ENCODE measurements at regions not wholly inside any gene's neighbourhood (a gene's known extent, or its start where the extent isn't known, plus 50 kb on each side); places are given as distances from the start of the nearest gene placed in this dataset.
"Not testable (repeated sequence)": the region's sequence is repeated elsewhere in the genome, so short reads cannot be mapped to it uniquely, and the experiment has no call there.

DNA sequence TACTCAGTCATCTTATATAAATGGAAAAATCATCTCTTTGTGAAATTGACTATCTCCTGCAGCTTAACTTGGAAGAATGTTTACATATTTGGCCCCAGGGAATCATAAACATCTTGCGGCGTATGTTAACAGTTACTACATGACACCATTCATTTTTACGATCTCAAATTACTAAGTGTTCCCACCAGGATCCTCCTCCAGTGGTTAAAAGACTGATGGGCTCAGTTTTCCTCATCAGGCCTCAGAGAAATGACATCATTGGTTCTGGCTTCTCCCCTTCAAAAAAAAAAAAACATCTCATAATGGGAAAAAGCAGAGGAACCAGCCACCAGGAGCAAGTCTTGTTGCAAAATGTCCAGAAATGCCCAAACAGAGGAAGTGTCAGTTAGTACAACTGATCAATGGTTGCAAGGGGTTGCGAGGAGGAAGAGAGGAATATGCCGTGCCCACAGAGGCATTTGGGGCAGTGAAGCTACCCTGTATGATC is 70.5 kb upstream of the LIPC start:
- DNase-seq = no peak

DNA sequence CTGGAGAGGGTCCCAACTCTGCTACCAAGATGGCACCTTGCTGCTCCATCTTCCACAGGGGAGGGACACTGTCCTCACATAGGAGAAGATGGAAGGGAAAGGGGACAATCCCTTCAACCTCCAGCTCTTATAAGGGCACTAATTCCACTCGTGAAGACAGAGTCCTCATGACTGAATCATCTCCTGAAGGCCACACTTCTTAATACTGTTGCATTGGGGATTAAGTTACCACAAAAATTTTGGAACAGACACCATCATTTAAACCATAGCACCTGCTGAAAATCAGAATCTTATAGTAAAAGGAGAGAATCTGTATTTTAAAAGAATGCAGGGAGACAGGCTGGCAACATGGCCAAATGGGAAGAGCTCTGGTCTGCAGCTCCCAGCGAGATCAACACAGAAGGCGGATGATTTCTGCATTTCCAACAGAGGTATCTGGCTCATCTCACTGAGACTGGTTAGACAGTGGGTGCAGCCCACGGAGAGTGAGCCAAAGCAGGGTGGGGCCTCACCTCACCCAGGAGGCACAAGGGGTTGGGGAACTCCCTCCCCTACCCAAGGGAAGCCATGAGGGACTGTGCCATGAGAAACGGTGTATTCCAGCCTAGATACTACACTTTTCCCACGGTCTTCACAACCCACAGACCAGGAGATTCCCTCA is 69.4 kb upstream of the LIPC start:
- DNase-seq = no peak

DNA sequence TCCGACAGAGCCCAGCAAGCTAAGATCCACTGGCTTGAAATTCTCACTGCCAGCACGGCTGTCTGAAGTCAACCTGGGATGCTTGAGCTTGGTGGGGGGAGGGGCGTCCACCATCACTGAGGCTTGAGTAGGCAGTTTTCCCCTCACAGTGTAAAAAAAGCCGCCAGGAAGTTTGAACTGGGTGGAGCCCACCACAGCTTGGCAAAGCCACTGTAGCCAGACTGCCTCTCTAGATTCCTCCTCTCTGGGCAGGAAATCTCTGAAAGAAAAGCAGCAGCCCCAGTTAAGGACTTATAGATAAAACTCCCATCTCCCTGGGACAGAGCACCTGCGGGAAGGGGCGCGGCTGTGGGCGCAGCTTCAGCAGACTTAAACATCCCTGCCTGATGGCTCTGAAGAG is 68.7 kb upstream of the LIPC start:
- not testable (repeated sequence) for DNase-seq

- DNase-seq = not testable (repeated sequence)
Measured at GRCh38 chr15:58363673-58364072, 68.1 kb upstream of the LIPC start.

- not testable (repeated sequence) for DNase-seq
Measured at GRCh38 chr15:58365098-58365497, 66.7 kb upstream of the LIPC start.

GRCh38 chr15:58369261-58369701 is 62.5 kb upstream of the LIPC start:
- DNase-seq = peak; percentile 96

GRCh38 chr15:58369956-58370355 is 61.8 kb upstream of the LIPC start:
- DNase-seq = no peak

GRCh38 chr15:58374147-58374546 is 57.6 kb upstream of the LIPC start:
- DNase-seq = no peak

DNA sequence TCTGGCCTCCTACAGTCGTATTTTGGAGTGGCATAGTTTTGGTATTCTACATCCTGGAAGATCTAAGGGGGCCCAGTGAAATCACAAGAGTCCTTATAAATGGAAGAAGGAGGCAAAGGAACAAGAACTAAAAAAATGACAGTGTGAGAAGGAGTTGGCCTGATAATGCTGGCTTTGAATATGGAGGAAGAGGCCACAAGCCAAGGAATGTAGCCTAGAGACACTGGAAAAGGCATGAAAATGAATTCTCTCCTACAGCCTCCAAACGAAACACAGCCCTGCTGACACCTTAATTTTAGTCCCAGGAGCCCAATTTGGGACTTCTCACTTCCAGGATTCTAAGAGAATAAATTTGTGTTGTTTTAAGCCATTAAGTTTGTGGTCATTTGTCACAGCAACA is 54.6 kb upstream of the LIPC start:
- DNase-seq = no peak

DNA sequence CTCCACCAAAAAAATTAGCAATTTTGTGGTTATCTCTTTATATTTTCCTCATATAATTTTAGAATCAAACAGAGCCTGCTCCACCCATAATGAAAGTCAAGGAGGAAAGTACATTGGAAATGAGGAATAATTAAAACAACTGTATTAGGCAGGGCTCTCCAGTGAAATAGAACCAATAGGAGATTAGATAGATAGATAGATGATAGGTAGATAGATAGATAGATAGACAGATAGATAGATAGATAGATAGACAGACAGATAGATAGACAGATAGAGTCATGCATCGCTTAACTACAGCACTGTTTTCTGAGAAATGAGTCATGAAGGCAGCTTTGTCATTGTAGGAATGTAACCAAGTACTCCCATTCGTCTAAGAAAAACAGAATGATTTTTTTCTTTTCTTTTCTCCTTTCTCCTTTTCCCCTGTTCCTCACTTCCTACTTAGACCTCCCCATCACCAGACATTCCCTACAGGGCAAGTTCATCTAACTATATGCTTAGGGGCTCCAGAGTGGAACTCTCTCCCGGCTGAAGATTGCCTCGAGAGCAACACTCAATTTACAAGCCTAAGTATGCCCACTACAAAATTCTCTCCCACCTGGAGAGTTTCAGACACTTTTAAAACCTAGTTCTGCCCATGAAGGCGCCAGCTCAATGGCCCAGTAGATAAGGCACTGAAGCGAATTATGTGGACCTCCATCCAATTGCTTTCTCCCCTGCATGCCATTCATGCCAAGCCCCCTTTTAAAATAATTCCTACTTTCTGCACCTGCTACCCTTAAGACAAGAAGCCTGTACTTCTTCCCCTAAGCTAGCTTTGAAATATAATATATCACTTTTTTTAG is 53.3 kb upstream of the LIPC start:
- DNase-seq = peak; percentile 19

- not testable (repeated sequence) for DNase-seq
Measured at GRCh38 chr15:58379454-58379853, 52.3 kb upstream of the LIPC start.

DNA sequence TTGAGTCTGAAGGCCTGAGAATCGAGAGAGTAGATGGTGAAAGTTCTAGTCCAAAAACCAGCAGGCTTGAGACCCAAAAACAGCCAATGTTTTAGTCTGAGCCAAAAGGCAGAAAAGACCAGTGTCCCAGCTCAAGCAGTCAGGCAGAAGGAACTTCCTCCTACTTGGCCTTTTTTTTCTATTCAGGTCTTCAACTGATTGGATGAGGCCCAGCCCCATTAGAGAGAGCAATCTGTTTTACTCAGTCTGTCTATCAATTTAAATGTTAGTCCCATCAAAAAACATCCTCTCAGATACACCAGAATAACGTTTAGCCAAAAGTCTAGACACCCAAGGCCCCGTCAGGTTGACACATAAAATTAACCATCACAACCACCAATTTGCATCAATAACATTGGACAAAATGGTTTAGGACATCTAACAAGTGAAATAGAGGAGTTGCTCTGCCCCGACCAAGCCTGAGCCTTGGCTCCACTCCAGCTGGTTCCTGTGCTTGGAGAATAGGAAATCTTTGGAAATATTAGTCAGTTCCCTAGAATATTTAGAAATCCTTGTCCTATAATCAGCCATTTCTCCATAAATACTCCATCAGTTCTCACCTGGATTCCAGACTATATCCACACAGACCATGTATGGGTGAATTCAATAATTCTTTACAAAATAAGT is 51.4 kb upstream of the LIPC start:
- peak; percentile 77 for DNase-seq

- no peak for DNase-seq
Measured at GRCh38 chr15:58381697-58382096, 50.1 kb upstream of the LIPC start.

All from dermis blood vessel endothelial cell (primary cell).